ENCODE measurements at regions not wholly inside any gene's neighbourhood (a gene's known extent, or its start where the extent isn't known, plus 50 kb on each side); places are given as distances from the start of the nearest gene placed in this dataset.

- TF ChIP-seq EZH2 (IDR thresholded peaks at IDR 0.05; ENCODE audit: insufficient read depth, low read length) (no peak), CTCF (IDR thresholded peaks at IDR 0.05; ENCODE audit: insufficient read depth, low read depth, low read length) (no peak)
These were observed 826.1 kb downstream of the STPG2 start for GRCh38 chr4:97317201-97317600.
